ENCODE measurements at regions not wholly inside any gene's neighbourhood (a gene's known extent, or its start where the extent isn't known, plus 50 kb on each side); places are given as distances from the start of the nearest gene placed in this dataset.

GRCh38 chr18:46402945-46403344, 254.1 kb downstream of the LOXHD1 start:
- no peak for ATAC-seq
- TF ChIP-seq CSRNP3 (CRISPR knock-in tag; IDR thresholded peaks at IDR 0.05) (no peak), SNAI2 (CRISPR knock-in tag; IDR thresholded peaks at IDR 0.05) (no peak), TSHZ2 (CRISPR knock-in tag; IDR thresholded peaks at IDR 0.05) (0 out of 2 replicates have a peak, but pooled peaks have one; percentile 27), BACH2 (CRISPR knock-in tag; IDR thresholded peaks at IDR 0.05; ENCODE audit: borderline replicate concordance) (no peak), TCF4 (CRISPR knock-in tag; IDR thresholded peaks at IDR 0.05; ENCODE audit: borderline replicate concordance) (no peak), CSDC2 (CRISPR knock-in tag; IDR thresholded peaks at IDR 0.05) (no peak)

GRCh38 chr18:46405832-46406538, 251.0 kb downstream of the LOXHD1 start:
- no peak for ATAC-seq

GRCh38 chr18:46406539-46406932, 250.5 kb downstream of the LOXHD1 start:
- TF ChIP-seq TOX (CRISPR knock-in tag; IDR thresholded peaks at IDR 0.05; ENCODE audit: borderline replicate concordance) (no peak), ESRRG (CRISPR knock-in tag; IDR thresholded peaks at IDR 0.05) (no peak), ZNF8 (CRISPR knock-in tag; IDR thresholded peaks at IDR 0.05) (no peak), ZFP30 (CRISPR knock-in tag; IDR thresholded peaks at IDR 0.05) (no peak), ISL1 (CRISPR knock-in tag; IDR thresholded peaks at IDR 0.05) (no peak), ARNTL (CRISPR knock-in tag; IDR thresholded peaks at IDR 0.05; ENCODE audit: borderline replicate concordance, low read depth) (no peak), PPARA (CRISPR knock-in tag; IDR thresholded peaks at IDR 0.05; ENCODE audit: borderline replicate concordance) (no peak), TSHZ2 (CRISPR knock-in tag; IDR thresholded peaks at IDR 0.05) (no peak), SNAI2 (CRISPR knock-in tag; IDR thresholded peaks at IDR 0.05) (no peak), POU6F1 (CRISPR knock-in tag; IDR thresholded peaks at IDR 0.05; ENCODE audit: borderline replicate concordance, low read depth) (no peak)
- ATAC-seq: no peak

More at GRCh38 chr18:46405832-46406538, 251.0 kb downstream of the LOXHD1 start:
- TF ChIP-seq ZNF565 (CRISPR knock-in tag; conservative IDR thresholded peaks at IDR 0.05; ENCODE audit: low read depth) (no peak), ZFP30 (CRISPR knock-in tag; IDR thresholded peaks at IDR 0.05) (no peak), TOX (CRISPR knock-in tag; IDR thresholded peaks at IDR 0.05; ENCODE audit: borderline replicate concordance) (no peak), OSR1 (CRISPR knock-in tag; IDR thresholded peaks at IDR 0.05) (no peak)

- ATAC-seq: no peak
- no peak for TF ChIP-seq GLIS3 (CRISPR knock-in tag; IDR thresholded peaks at IDR 0.05)
Measured at GRCh38 chr18:46407486-46408166, 249.4 kb downstream of the LOXHD1 start.

All from SK-N-SH treated with all-trans-retinoic acid at 6 μM for 48 hours (cell line).